Renal pelvis (tissue), 1 donor: ENCODE measurements at regions not wholly inside any gene's neighbourhood (a gene's known extent, or its start where the extent isn't known, plus 50 kb on each side); places are given as distances from the start of the nearest gene placed in this dataset.
"Not testable (repeated sequence)": the region's sequence is repeated elsewhere in the genome, so short reads cannot be mapped to it uniquely, and the experiment has no call there.

Experiments
- DNase-seq: peaks from one replicate; pipeline ENCODE4 v3.0.0-alpha.2; 2013

DNA sequence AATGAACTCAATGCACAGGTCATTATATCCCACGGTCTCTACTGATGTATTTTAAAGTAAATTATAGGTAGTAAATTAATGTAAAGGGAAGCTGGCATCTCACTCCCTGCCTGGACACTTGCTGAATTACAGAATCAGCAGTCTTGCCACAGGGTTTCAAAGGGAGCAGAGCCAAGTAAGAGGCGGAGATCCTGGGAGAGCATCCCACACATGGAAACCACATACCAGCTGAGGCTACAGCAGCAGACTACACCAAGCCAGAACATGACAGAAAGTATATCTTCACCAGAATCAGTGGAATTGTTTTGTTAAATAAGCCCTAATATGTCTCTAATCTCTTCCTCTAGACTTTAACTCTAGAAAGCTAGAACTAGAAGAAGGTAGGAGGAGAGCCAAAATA is 1689.2 kb upstream of the WWC1 start:
- no peak for DNase-seq

GRCh38 chr5:166617507-166617906 is 1673.9 kb upstream of the WWC1 start:
- DNase-seq: no peak

DNA sequence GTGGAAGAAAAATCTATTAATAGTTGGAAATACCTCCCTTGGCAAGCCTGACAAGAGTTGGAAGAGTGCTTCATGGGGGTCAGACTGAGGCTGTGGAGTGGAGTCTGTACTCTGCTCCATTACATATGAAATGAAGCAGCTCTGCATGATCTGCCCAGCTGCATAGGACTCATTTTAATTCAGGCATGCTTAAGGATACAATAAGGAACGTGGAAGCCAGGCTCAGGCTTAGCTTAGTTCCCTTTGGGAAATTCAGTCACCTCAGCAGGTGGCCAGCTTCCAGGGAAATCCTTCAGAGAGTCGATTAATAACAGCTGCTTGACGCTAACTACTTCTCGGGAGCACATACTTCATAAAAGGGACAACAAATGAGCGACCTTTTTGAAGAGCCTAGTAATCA is 1672.9 kb upstream of the WWC1 start:
- no peak for DNase-seq

DNA sequence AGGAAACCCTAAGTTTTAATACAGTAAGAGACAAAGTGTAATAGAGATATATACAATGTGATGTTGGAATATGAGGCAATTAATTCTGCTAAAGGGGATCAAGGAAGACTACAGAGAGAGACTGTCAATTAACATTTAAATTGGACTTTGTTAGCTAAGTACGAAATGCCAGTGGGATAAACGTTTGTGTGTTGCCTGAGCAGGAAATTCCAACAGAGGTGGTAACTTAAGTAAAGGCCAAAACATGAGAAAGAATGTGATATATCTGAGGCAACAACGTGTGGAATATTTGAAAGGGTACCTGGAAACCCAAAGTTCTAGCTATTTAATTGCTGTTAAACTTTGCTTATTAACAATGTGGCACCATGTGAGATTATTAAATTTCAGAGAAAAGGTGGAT is 1666.9 kb upstream of the WWC1 start:
- no peak for DNase-seq

DNA sequence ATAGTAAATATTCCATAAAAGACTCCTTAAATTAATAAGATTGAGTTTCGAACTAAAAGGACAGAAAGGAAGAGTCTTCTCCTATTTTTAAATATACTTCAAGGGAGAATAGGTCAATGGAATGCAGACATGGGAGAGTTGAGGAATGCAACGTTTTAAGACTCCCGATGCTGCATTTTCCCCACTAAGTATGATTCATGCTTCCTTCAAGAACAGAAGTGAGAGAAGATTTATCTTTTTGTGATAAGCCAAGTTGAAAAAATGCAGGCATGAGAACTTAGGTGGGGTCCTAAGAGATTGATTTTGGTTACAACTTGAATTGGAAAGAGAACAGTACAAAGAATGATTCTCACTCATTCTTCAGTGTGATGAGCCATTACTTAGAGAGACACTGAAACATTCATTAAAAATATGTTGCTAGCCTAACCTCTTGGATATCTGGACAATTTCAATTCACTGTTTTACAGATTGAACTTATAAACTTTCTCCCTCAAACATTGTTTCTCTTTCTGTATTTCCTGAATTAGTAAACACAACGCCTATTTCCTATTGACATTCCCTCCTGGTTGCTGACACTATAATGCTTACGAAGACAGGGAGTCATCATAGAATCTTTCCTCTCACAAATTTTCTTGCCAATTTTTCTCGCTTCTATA is 1666.1 kb upstream of the WWC1 start:
- DNase-seq: peak; percentile 3

GRCh38 chr5:166637295-166637694 is 1654.2 kb upstream of the WWC1 start:
- no peak for DNase-seq

- DNase-seq: no peak
These were observed 1652.3 kb upstream of the WWC1 start for GRCh38 chr5:166639151-166639550.

GRCh38 chr5:166640136-166640535 is 1651.3 kb upstream of the WWC1 start:
- not testable (repeated sequence) for DNase-seq

GRCh38 chr5:166648736-166649135 is 1642.7 kb upstream of the WWC1 start:
- DNase-seq: no peak

DNA sequence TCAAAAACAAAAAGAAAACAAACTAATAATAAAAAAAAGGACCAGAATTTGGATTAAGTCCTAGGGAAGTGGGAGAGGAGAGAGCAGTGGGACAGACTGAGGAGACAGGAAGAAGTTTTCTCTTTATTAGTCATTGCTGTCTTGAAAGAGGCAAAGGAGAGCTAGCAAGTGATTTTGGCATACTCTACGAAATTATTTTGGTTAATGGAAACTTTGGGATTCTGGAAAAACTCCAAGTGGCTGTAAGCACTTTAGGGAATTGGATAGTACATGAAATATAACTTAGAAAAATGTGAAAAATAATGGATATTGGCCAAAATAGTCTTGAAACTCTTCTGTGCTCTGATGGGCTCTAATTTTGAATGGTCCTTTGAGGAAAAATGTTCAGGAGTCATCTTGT is 1641.8 kb upstream of the WWC1 start:
- no peak for DNase-seq

DNA sequence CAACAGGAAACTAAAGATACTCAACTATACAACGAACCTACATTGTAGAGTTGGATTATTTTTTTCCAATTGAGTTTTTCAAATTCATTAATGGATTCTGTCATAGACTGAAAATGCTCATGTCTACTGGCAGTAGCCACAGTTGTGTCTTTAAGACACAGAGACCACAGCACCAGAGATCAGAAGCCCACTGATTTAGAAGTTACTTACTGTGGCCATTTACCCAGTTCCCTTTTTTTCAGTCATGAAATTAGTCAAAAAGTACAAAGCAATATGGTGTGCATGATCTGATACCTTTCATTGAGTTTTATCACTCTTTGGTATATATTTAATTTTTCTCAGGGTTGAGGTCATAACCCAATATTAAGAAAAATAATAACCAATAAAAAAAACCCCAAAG is 1640.2 kb upstream of the WWC1 start:
- no peak for DNase-seq

- DNase-seq: no peak
These were observed 1619.6 kb upstream of the WWC1 start for GRCh38 chr5:166671811-166672210.

- no peak for DNase-seq
These were observed 1619.0 kb upstream of the WWC1 start for GRCh38 chr5:166672431-166672830.

- no peak for DNase-seq
These were observed 1613.6 kb upstream of the WWC1 start for GRCh38 chr5:166677891-166678290.

DNA sequence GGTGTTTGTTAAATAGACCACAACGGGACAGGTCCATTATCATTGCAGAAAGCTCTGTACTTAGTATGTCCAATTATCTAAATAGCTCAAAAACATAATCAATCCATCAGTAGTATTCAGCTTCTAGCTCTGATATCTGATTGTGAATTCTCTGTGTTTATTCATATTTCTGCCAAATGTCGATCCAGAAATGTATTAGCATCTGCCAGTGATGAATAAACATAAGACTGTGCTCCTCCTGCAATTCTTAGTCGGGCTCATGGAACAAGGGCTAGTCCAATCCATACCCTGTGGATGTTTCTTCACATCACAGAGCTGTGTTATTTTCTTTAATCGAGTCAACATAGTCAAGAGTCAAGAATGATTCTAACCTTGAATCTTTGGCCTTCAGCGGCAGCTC is 1612.1 kb upstream of the WWC1 start:
- DNase-seq: no peak

GRCh38 chr5:166695326-166695725 is 1596.1 kb upstream of the WWC1 start:
- DNase-seq: no peak

- no peak for DNase-seq
These were observed 1583.2 kb upstream of the WWC1 start for GRCh38 chr5:166708291-166708690.

DNA sequence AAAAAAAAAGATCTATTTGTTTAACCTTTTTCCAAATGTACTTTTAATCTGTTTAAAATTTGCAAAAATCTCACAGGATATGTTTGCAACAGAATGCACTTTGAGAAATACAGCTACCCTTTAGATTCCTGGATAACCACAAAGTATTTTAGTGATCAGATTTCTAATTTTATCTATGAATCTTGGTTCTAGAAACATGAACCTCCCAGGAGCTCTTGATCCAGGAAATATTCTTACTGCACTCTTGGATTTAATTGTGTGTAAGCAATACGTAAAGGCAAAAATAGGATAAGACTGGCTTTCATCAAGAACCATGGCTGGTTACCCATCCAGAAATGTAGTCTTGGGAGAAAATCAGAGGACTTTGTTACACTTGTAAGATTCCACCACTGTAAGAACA is 1581.8 kb upstream of the WWC1 start:
- no peak for DNase-seq

- no peak for DNase-seq
These were observed 1581.2 kb upstream of the WWC1 start for GRCh38 chr5:166710271-166710670.

GRCh38 chr5:166712447-166713185 is 1578.8 kb upstream of the WWC1 start:
- DNase-seq: no peak

DNA sequence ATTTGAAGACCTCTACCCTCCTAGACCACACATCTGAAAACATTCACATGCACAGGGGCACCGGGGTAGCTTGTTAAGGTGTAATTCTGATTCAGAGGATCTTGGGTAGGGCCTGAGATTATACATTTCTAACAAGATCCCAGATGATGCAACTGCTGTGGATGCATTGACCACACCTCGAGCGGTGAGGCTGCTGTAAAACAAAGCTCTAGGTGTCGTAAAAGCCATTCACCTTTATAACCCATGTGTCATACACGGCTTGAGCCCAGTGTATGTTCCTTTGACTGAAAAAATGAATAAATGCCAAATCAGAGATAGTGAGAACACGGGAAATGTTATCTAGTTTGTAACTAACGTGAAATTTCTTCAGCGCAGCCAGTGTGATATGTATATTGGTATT is 1578.2 kb upstream of the WWC1 start:
- DNase-seq: no peak

- DNase-seq: no peak
These were observed 1574.5 kb upstream of the WWC1 start for GRCh38 chr5:166716856-166717492.

DNA sequence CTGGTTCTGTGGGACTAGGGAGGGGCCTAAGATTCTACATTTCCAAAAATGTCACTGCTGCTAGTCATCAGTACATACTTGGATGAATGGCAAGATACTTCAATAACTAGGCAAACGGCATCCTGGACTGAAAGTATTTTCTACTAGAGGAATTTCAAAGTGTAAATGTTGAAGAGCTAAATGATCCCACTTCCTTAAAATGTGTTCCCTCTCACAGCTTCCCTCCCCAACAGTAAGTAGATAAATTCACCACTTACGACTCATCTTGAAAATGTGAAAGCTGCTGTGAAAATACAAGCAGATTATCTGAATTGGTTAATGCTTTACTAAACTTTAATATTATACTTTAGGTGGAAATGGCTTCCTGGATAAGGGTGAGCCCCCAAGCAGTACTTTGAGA is 1571.5 kb upstream of the WWC1 start:
- DNase-seq: no peak
